GM18498 (cell line): ENCODE measurements at regions not wholly inside any gene's neighbourhood (a gene's known extent, or its start where the extent isn't known, plus 50 kb on each side); places are given as distances from the start of the nearest gene placed in this dataset.

ENCODE experiments used
- ATAC-seq: cut with Tn5 transposase; IDR thresholded peaks from one replicate; pipeline ENCODE4 v1.9.1; 2021; ENCODE audit warnings: mild to moderate bottlenecking, moderate library complexity; ENCODE audit not compliant: unreplicated experiment

- no peak for ATAC-seq
These were observed 247.1 kb upstream of the PRR16 start for GRCh38 chr5:120217001-120217400.

GRCh38 chr5:120219988-120220387 is 244.1 kb upstream of the PRR16 start:
- ATAC-seq: no peak

- ATAC-seq: no peak
These were observed 238.6 kb upstream of the PRR16 start for GRCh38 chr5:120225524-120225923.

GRCh38 chr5:120228262-120229031 is 235.7 kb upstream of the PRR16 start:
- no peak for ATAC-seq

- ATAC-seq: no peak
These were observed 235.1 kb upstream of the PRR16 start for GRCh38 chr5:120229036-120229435.

GRCh38 chr5:120231563-120231962 is 232.5 kb upstream of the PRR16 start:
- no peak for ATAC-seq

GRCh38 chr5:120236360-120236759 is 227.7 kb upstream of the PRR16 start:
- no peak for ATAC-seq

GRCh38 chr5:120239086-120239485 is 225.0 kb upstream of the PRR16 start:
- no peak for ATAC-seq

GRCh38 chr5:120240706-120241105 is 223.4 kb upstream of the PRR16 start:
- no peak for ATAC-seq

GRCh38 chr5:120241400-120241799 is 222.7 kb upstream of the PRR16 start:
- no peak for ATAC-seq

- no peak for ATAC-seq
These were observed 212.2 kb upstream of the PRR16 start for GRCh38 chr5:120251898-120252297.

GRCh38 chr5:120252839-120253238 is 211.3 kb upstream of the PRR16 start:
- ATAC-seq: no peak

GRCh38 chr5:120254385-120254784 is 209.7 kb upstream of the PRR16 start:
- ATAC-seq: no peak

- no peak for ATAC-seq
These were observed 208.9 kb upstream of the PRR16 start for GRCh38 chr5:120255214-120255613.

- no peak for ATAC-seq
These were observed 207.7 kb upstream of the PRR16 start for GRCh38 chr5:120256376-120256775.

GRCh38 chr5:120257358-120257971 is 206.6 kb upstream of the PRR16 start:
- ATAC-seq: no peak

GRCh38 chr5:120258123-120258522 is 206.0 kb upstream of the PRR16 start:
- no peak for ATAC-seq

- ATAC-seq: no peak
These were observed 203.4 kb upstream of the PRR16 start for GRCh38 chr5:120260651-120261050.

GRCh38 chr5:120270498-120270897 is 193.6 kb upstream of the PRR16 start:
- no peak for ATAC-seq

- no peak for ATAC-seq
These were observed 170.3 kb upstream of the PRR16 start for GRCh38 chr5:120293796-120294195.

- no peak for ATAC-seq
These were observed 166.5 kb upstream of the PRR16 start for GRCh38 chr5:120297616-120298015.

- ATAC-seq: no peak
These were observed 165.1 kb upstream of the PRR16 start for GRCh38 chr5:120298981-120299380.

GRCh38 chr5:120304663-120305062 is 159.4 kb upstream of the PRR16 start:
- no peak for ATAC-seq
